Medulla oblongata (tissue), 1 donor: ENCODE measurements at regions not wholly inside any gene's neighbourhood (a gene's known extent, or its start where the extent isn't known, plus 50 kb on each side); places are given as distances from the start of the nearest gene placed in this dataset.
"Not testable (repeated sequence)": the region's sequence is repeated elsewhere in the genome, so short reads cannot be mapped to it uniquely, and the experiment has no call there.

Source experiments
- DNase-seq: peaks from one replicate; pipeline ENCODE4 v3.0.0-alpha.2; 2015; ENCODE audit errors: extremely low spot score

GRCh38 chr2:61774351-61774750 lies 79.5 kb downstream of the FAM161A start:
- no peak for DNase-seq

GRCh38 chr2:61771904-61772845 lies 81.7 kb downstream of the FAM161A start:
- no peak for DNase-seq

- no peak for DNase-seq
Observed at GRCh38 chr2:61770746-61771145, 83.1 kb downstream of the FAM161A start.

GRCh38 chr2:61770298-61770697 lies 83.6 kb downstream of the FAM161A start:
- no peak for DNase-seq

- DNase-seq: no peak
Observed at GRCh38 chr2:61769093-61769675, 84.7 kb downstream of the FAM161A start.

- DNase-seq: peak; percentile 99
Observed at GRCh38 chr2:61764035-61764800, 89.6 kb downstream of the FAM161A start.

GRCh38 chr2:61763605-61764034 lies 90.2 kb downstream of the FAM161A start:
- DNase-seq: peak; percentile 91

GRCh38 chr2:61762292-61762691 lies 91.6 kb downstream of the FAM161A start:
- DNase-seq: no peak

GRCh38 chr2:61759718-61760117 lies 94.1 kb downstream of the FAM161A start:
- DNase-seq: no peak

- DNase-seq: no peak
Observed at GRCh38 chr2:61759005-61759404, 94.9 kb downstream of the FAM161A start.

- DNase-seq: no peak
Observed at GRCh38 chr2:61758159-61758558, 95.7 kb downstream of the FAM161A start.

- no peak for DNase-seq
Observed at GRCh38 chr2:61753512-61753911, 100.3 kb downstream of the FAM161A start.

- DNase-seq: no peak
Observed at GRCh38 chr2:61750624-61751023, 103.2 kb downstream of the FAM161A start.

- no peak for DNase-seq
Observed at GRCh38 chr2:61742955-61743354, 110.9 kb downstream of the FAM161A start.

- DNase-seq: no peak
Observed at GRCh38 chr2:61737841-61738240, 116.0 kb downstream of the FAM161A start.

GRCh38 chr2:61736953-61737352 lies 116.9 kb downstream of the FAM161A start:
- DNase-seq: no peak

GRCh38 chr2:61733563-61733962 lies 120.3 kb downstream of the FAM161A start:
- DNase-seq: no peak

- no peak for DNase-seq
Observed at GRCh38 chr2:61732787-61733186, 121.1 kb downstream of the FAM161A start.

- no peak for DNase-seq
Observed at GRCh38 chr2:61727746-61728145, 126.1 kb downstream of the FAM161A start.

- DNase-seq: no peak
Observed at GRCh38 chr2:61726456-61727209, 127.2 kb downstream of the FAM161A start.

- not testable (repeated sequence) for DNase-seq
Observed at GRCh38 chr2:61723364-61723763, 130.5 kb downstream of the FAM161A start.

GRCh38 chr2:61722800-61723199 lies 131.1 kb downstream of the FAM161A start:
- no peak for DNase-seq
